Fibroblast of peridontal ligament (primary cell): ENCODE measurements at regions not wholly inside any gene's neighbourhood (a gene's known extent, or its start where the extent isn't known, plus 50 kb on each side); places are given as distances from the start of the nearest gene placed in this dataset.
A peak's percentile ranks its signal among the peaks of the same experiment; 100 is the strongest.

Experiments
- DNase-seq: peaks from one replicate; pipeline ENCODE4 v3.0.0-alpha.2; 2010; ENCODE audit errors: extremely low read depth

DNA sequence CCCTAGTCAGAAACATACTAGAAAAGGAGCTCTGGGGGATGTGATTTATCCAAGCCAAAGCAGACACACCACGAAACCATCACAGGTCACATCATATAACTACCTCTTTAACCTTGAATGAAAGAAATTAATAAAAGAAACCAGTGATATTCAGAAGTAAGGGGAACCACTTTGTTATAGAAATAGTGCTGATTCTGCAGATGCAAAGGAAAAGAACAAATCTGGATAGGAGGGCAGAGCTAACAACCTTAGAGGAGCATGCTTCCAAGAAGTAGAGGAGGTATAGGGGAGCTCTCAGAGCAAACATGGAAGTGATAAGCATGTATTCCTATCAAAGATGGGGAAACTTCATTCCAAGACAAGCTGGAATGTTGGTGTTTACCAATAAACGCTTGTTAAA, 117.0 kb upstream of the MDM1 start:
- no peak for DNase-seq

GRCh38 chr12:68450947-68451260, 118.7 kb upstream of the MDM1 start:
- no peak for DNase-seq

DNA sequence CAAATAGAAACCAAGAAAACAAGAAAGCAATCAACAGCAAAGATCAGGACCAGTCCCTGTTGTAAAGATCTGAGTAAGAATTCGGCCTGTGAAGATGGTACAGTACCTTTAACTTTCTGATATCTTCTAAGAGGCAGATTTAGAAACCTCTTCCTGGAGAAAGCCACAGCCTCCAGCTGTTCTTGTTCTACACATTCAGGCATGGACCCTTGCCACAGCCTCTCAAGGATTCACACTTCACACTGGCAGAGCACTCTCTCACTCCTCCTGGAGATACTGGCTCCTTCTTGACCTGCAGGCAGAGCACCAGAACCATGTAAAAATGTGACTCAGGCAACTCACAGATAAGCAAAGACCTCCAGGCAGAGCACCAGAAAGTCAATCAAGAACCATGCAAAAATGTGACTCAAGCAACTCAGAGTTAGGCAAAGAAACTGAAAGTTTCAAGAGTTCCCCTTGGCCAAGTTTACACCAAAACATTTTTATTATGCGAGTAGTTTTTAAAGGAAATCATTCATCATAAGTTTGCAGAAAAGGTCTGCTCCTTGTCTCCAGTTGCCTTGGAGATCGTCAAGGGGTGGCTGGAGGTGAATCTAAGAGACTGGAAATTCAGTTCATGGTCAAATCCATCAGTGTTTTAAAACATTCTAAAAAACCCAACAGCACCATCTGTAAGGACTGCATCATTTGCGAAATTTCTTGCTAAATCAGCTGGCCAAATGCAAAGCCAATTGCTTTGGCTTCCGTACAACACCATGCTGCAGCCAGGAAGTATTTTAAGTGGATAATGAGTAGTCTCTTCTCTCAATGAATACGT, 119.3 kb upstream of the MDM1 start:
- DNase-seq: peak; percentile 97

- DNase-seq: no peak
These were observed 120.0 kb upstream of the MDM1 start for GRCh38 chr12:68452078-68452715.

- DNase-seq: no peak
These were observed 121.1 kb upstream of the MDM1 start for GRCh38 chr12:68453278-68453677.

- no peak for DNase-seq
These were observed 121.7 kb upstream of the MDM1 start for GRCh38 chr12:68453876-68454275.

- DNase-seq: no peak
These were observed 122.7 kb upstream of the MDM1 start for GRCh38 chr12:68454892-68455291.

GRCh38 chr12:68455691-68456345, 123.7 kb upstream of the MDM1 start:
- DNase-seq: no peak

- no peak for DNase-seq
These were observed 126.7 kb upstream of the MDM1 start for GRCh38 chr12:68458866-68459265.

DNA sequence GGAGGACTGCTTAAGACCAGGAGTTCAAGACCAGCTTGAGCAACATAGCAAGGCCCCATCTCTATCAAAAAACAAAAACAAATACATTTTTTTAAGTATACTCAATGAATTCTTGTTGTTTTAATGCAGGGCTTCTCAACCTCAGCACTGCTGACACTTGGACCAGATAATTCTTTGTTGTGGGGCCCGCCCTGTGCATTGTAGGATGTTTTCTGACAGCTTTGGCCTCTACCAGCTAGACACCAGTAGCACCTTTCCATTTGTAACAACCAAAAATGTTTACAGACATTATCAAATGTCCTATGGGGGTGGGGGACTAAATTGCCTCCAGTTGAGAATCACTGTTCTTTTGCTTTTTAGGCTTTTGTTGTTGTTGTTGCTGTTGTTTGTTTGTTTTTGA, 128.1 kb upstream of the MDM1 start:
- DNase-seq: no peak

DNA sequence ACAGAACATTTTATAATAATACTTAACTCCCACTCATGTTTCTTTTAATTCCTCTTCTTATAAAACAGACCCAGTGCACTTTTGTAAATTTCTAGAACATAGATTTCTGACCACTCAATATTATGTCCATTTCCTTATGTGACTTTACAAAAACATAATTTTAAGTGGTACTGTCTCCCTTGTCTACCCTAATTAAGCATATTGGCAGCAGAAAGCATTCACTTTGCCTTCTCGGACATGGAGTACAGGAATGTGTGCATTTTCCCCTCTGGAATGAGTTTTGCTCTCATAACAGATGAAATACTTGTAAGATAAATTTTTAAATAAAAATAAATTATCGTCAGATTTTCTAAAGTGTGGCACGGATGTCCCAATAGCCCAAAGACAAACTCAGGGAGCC, 129.5 kb upstream of the MDM1 start:
- no peak for DNase-seq

DNA sequence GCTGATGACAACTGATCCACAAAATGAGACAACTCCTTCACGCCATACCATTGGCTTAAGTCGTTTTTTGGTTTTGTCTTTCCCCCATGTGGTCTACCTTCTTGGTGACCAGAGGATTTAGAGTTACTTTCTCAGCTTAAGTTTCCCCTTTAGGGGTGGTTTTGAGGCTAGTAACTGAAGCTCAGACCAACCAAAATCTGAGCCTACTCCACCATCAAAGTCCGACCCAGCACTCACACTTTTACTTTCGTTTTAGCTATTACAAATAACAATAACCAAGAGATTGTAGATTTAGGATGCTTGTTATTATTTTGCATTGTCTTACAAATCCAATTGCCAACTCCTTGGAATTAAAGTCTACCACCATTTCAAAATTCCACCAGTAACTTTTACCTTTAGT, 130.6 kb upstream of the MDM1 start:
- DNase-seq: no peak

GRCh38 chr12:68465227-68465626, 133.1 kb upstream of the MDM1 start:
- no peak for DNase-seq

DNA sequence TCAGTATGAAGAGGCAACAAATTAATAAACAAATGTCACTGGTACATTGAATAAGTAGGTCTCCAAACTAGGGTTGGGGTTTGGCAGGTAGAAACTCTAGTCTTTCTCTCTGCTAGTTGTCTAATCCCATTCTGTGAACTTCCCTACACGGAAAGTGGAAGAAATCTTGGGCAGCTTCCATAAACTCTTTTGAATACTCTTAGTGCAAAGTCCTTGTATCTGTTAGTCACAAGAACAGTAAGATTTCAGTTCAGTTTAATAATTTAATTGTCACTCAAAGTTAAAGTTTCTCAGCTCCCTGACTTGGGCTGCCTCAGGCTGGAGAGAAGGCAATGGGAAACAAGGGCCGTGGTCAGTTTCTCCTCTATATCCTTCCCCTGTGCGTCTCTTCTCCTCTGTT, 135.4 kb upstream of the MDM1 start:
- DNase-seq: no peak

GRCh38 chr12:68468036-68468435, 135.9 kb upstream of the MDM1 start:
- DNase-seq: no peak

- DNase-seq: peak; percentile 71
These were observed 137.0 kb upstream of the MDM1 start for GRCh38 chr12:68469113-68469512.

DNA sequence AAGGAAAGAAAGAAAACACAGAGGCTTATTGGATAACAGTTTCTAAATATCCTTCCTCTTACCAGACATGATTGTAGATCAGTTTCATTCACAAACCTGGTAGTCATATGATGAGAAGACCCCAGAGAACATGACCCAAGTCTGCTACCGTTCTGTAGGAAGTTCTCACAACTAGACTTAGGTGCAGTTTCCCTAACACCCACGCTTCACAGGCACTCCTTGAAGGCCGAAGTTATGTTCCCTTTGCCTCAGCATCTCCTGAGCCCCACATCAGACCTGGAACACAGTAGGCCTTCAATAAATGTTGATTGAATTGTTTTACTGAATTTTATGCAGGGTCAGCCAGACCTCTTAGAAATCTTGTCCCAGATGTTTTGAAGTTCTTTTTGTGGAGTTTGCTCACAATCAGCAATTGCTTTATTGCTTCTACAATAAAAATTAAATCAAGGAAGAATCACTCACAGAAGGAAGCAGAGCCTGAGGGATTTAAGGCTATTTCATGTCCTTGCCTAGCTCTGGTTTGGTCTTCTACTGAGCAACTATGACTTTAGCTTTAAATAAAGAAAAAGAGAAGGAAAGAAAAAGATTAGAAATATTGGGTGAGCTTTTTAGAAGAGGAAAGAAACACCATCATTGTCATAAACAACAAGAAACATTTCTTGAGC, 138.6 kb upstream of the MDM1 start:
- DNase-seq: no peak

DNA sequence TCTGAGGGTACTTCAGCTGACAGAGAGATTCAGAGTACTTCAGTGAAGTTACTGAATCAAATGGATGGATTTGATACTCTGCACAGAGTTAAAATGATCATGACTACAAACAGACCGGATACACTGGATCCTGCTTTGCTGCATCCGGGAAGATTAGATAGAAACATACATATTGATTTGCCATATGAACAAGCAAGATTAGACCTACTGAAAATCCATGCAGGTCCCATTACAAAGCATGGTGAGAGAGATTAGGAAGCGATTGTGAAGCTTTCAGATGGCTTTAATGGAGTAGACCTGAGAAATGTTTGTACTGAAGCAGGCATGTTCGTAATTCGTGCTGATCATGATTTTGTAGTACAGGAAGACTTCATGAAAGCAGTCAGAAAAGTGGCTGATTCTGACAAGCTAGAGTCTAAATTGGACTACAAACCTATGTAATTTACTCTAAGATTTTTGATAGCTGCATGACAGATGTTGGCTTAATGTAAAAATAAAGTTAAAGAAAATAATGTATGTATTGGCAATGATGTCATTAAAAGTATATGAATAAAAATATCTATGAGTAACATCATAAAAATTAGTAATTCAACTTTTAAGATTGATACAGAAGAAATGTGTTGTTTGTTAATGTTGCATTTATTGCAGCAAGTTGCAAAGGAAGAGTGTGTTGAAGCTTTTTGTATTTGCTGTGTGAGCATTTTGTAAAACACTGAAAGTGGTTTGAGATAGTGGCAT, 136.1 kb upstream of the RAP1B start:
- no peak for DNase-seq

DNA sequence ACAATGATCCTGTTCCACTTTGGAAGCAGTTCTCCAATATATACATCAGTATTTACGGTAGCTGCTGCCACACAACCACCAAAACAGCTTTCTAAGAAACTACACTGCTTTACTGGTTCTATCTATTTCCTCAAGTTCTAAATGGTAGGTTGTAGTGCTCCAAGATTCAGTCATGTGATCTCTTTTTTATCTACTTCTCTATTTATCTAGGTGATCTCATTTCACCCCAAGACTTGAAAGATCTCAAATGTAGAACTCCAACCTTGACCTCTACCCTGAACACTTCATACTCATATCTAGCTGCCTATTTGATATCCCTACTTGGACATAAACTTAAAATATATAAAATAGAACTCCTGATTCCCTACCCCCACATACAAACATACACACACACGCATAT, 133.9 kb upstream of the RAP1B start:
- no peak for DNase-seq

DNA sequence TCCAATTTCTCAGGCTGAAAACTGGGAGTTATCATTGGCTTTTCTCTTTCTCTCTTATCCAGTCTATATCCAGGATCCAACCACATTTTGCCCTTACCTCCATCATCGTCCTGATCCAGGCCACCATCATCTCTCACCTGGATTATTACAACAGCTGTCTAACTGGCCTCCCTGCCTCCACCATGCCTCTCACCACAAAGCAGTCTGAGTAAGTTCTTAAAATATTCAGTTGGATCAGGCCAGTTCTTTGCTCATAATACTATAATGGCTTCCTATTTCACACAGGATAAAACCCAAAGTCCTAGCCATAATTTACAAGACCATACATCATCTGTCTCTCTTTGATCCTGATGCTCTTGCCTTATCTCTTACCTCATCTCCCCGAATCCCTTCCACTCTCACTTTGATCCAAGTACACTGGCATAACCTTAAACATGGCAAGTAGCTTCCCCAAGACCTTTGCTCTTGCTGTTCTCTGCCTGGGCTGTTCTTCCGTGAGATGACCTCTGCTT, 133.4 kb upstream of the RAP1B start:
- DNase-seq: peak; percentile 50

DNA sequence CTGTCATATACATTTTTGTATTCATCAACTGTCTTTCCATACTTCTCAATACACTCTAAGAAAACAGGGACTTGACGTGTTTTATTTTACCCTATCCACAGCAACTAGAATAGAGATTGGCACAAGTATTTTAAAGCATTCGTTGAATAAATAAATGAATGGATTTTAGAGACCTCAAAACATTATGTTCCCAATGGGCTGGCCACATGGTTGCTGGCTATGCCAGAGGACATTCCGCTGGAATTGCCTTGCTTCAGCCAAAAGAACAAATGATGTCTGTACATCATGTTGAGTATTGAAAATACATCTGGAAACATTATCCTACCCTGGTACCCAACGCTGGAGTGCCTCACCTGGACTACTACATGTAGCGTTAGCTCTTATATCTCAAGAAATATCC, 132.8 kb upstream of the RAP1B start:
- peak; percentile 54 for DNase-seq
